ENCODE measurements at regions not wholly inside any gene's neighbourhood (a gene's known extent, or its start where the extent isn't known, plus 50 kb on each side); places are given as distances from the start of the nearest gene placed in this dataset.

DNA sequence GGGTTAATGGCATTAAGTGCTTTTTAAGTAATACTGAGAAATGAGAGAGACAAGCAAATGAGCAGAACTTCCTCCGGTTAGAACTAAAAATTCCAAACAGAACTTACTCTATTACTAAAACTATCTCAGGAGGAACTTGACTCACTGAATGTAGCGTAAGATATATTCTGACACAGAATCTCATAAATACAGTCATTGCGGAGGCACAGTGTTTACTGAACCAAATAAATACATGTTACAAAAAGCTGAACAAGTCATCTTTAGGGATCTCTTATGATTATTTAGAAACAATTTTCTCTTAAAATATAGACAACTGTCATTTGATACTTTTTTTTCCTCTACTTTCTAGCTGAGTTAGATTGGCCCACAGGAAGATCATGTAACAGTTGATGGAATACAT lies 283.1 kb downstream of the KLF12 start:
- H3K27ac ChIP-seq: no peak overlapping the region
- TF ChIP-seq, protein P1, sequence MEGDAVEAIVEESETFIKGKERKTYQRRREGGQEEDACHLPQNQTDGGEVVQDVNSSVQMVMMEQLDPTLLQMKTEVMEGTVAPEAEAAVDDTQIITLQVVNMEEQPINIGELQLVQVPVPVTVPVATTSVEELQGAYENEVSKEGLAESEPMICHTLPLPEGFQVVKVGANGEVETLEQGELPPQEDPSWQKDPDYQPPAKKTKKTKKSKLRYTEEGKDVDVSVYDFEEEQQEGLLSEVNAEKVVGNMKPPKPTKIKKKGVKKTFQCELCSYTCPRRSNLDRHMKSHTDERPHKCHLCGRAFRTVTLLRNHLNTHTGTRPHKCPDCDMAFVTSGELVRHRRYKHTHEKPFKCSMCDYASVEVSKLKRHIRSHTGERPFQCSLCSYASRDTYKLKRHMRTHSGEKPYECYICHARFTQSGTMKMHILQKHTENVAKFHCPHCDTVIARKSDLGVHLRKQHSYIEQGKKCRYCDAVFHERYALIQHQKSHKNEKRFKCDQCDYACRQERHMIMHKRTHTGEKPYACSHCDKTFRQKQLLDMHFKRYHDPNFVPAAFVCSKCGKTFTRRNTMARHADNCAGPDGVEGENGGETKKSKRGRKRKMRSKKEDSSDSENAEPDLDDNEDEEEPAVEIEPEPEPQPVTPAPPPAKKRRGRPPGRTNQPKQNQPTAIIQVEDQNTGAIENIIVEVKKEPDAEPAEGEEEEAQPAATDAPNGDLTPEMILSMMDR (conservative IDR thresholded peaks at IDR 0.05): no peak

DNA sequence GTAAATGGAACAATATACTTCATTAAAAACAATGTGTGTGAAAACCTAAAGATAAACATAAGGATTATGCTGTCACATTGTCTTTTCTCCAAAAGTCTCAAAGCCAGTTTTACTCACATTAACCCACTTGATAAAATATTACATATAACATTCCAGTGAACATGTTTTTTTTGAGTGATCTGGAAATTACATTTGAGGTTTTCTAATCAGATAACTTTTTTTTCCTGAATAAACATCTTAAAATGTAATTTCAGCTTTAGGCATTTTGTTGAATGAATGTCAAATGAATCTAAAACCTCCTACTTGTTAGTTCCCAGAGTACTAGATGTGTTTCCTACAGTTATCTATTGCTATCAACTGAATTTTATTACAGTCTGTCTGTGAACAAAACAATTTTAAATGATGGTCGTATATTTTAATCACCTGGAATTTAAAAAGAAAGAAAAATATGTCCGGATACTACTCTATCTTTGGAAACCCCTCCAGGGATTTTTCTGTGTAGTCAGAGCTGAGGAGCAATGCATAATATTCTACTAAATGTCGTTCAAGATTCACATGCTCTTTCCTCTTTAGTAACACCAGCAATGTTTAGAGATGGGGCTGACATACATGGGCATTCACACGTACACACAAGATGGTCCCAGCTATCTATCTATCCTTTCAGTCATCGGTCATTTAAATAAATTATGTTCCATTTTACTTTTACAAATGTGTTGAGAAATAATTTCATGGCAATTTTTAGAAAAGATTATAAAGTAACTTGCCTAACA lies 283.9 kb downstream of the KLF12 start:
- no peak overlapping the region for H3K27ac ChIP-seq
- TF ChIP-seq, protein P1 (conservative IDR thresholded peaks at IDR 0.05): no peak

DNA sequence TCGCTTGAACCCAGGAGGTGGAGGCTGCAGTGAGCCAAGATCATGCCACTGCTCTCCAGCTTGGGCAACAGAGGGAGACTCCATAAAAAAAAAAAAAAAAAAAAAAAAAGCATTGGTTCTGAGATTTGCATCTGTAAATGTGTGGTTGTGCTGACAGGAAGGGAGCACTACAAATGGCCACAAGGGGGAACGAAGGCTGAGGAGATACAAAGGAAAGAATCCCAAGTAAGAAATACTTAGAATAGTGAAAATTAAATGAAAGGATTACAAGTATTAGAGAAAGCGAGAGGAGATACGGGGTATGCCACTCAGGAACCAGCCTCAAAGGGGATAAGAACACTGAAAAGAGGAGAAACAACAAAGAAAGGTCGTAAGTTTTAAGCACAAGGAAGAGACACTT lies 284.9 kb downstream of the KLF12 start:
- H3K27ac ChIP-seq: no peak overlapping the region
- TF ChIP-seq, protein P1 (conservative IDR thresholded peaks at IDR 0.05): no peak

DNA sequence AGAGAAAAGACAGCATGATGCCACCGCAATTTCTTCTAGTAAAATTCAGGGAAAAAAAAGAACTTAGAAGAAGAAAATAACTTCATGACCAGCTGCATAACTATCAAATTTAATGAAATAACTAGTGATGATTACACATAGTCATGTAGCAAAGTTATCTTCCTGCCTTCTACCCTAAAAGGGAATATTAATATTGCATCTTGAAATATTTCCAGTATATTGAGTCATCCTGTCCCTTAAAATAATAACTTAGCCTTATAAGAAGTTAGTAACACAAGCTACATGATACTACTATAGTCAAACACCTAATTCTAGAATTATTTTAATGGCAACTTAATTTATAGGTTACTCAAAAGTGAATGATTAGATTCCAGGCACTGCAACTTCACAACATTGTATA lies 289.2 kb downstream of the KLF12 start:
- no peak overlapping the region for H3K27ac ChIP-seq
- TF ChIP-seq, protein P1 (conservative IDR thresholded peaks at IDR 0.05): no peak

DNA sequence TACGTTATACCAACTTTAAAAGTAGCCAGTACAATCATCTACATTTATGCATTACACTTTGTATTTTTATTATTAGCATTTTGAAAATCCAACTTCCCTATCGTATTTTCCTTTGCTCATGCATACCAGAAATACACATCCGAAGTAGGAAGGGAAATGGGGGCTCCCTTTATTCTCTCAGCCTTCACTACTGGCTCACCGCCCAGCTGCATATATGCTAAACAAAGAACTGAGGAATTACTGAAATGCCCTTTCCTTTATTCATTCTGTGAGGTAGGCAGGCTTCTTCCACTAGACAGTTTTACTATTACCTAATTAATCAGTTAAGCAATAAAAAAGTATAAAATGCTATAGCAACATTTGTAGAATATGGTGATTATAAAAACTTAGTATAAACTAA lies 291.6 kb downstream of the KLF12 start:
- TF ChIP-seq, protein P1 (conservative IDR thresholded peaks at IDR 0.05): no peak
- no peak overlapping the region for H3K27ac ChIP-seq

DNA sequence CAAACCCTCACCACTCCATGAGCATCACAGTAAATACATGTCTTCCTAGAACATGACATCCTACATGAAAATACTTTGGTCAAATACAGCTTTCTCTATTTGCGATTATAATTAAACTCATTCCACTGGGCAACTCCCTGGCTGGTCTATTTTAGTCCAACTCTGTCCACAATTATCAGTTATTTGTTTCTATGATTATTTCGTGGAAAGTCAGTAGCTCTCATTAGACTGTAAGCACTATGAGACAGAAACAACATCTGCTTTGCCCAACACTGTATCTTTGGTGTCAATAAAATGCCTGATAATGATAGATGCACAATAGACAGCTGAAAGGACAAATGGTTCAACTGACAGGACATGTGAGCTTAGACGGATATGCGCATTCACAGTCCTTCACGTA lies 292.0 kb downstream of the KLF12 start:
- no peak overlapping the region for H3K27ac ChIP-seq
- TF ChIP-seq, protein P1 (conservative IDR thresholded peaks at IDR 0.05): no peak

DNA sequence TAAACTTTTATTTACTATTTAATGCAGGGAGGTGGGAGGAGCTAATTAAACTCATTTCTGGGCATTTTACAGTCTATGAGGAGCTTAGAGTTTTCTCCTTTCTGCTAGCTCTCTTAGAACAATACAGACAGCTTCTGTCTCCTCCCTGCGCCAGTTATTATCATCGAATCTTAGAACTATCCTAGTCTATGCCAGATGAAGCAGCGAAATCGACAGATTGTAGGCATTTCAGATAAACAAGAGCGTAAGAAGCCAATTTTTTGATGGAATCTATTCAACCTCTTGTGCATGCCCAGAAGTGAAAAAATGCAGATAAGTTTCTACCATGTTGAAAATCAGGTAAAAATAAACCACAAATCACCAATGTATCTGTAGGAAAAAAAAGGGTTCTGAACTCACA lies 297.1 kb downstream of the KLF12 start:
- TF ChIP-seq, protein P1 (conservative IDR thresholded peaks at IDR 0.05): no peak
- no peak overlapping the region for H3K27ac ChIP-seq
